HEK293 (cell line): ENCODE measurements at regions not wholly inside any gene's neighbourhood (a gene's known extent, or its start where the extent isn't known, plus 50 kb on each side); places are given as distances from the start of the nearest gene placed in this dataset.
A peak's percentile ranks its signal among the peaks of the same experiment; 100 is the strongest.

ENCODE experiments used
- CTCF ChIA-PET: fragments of 350-600 bp; formaldehyde crosslinking; extraction: SDS; loops from one replicate; lab custom pipeline; 2021; ENCODE audit warnings: antibody characterized with exemption; lab: Yijun Ruan, JAX
- POLR2A ChIA-PET: fragments of 300-600 bp; formaldehyde crosslinking; extraction: SDS; loops from one replicate; lab custom pipeline; 2020; ENCODE audit warnings: antibody characterized with exemption, inconsistent platforms; lab: Yijun Ruan, JAX
- H3K27ac ChIP-seq: fragments of 200-500 bp; sonication (Bioruptor generic); 2 replicates; pipeline ENCODE4 v1.5.1; 2014; ENCODE audit warnings: low read depth, low read length, control low read depth, inconsistent platforms; ENCODE audit errors: extremely low read depth
- H3K36me3 ChIP-seq, 2 experiments: fragments of 200-500 bp in 1 of 2; sonication (Bioruptor generic) in 1 of 2; 1 replicate in 1 of 2; 2 replicates in 1 of 2; pipeline ENCODE4 v1.5.1; 2014 to 2017; ENCODE audit warnings: inconsistent platforms in 2 of 2, low read length in 2 of 2; ENCODE audit not compliant: control insufficient read depth in 2 of 2, insufficient read depth in 1 of 2
- H3K4me1 ChIP-seq: fragments of 200-500 bp; sonication (Bioruptor generic); 2 replicates; pipeline ENCODE4 v1.5.1; 2014; ENCODE audit warnings: mild to moderate bottlenecking, low read length, inconsistent platforms; ENCODE audit not compliant: control insufficient read depth, insufficient read depth
- H3K4me3 ChIP-seq: 2 replicates; pipeline ENCODE4 v1.5.1; 2011; ENCODE audit warnings: low read depth, mild to moderate bottlenecking, control low read depth, low read length, moderate library complexity
- H3K9me3 ChIP-seq: fragments of 200-500 bp; sonication (Bioruptor generic); 2 replicates; pipeline ENCODE4 v1.5.1; 2014; ENCODE audit warnings: low read depth, low read length, inconsistent platforms; ENCODE audit not compliant: control insufficient read depth, insufficient read depth
- EGR2 ChIP-seq: fragments of 450-650 bp; formaldehyde crosslinking; IDR thresholded peaks from 2 replicates; pipeline ENCODE4 v1.5.1; 2016; ENCODE audit warnings: low read depth, missing biosample characterization, missing genetic modification characterization
- FEZF1 ChIP-seq: fragments of 450-650 bp; formaldehyde crosslinking; IDR thresholded peaks from 2 replicates; pipeline ENCODE4 v1.5.1; 2016; ENCODE audit warnings: missing biosample characterization, missing genetic modification characterization
- GLI2 ChIP-seq: fragments of 450-650 bp; formaldehyde crosslinking; IDR thresholded peaks from 2 replicates; pipeline ENCODE4; 2017; ENCODE audit warnings: missing biosample characterization, missing genetic modification characterization, low read depth, borderline replicate concordance
- GLIS1 ChIP-seq: fragments of 450-650 bp; formaldehyde crosslinking; IDR thresholded peaks from 2 replicates; pipeline ENCODE4 v1.5.1; 2016; ENCODE audit warnings: missing biosample characterization, missing genetic modification characterization
- MYNN ChIP-seq: fragments of 450-650 bp; formaldehyde crosslinking; IDR thresholded peaks from 2 replicates; pipeline ENCODE4 v1.5.1; 2016; ENCODE audit warnings: missing biosample characterization, missing genetic modification characterization, borderline replicate concordance
- RBAK ChIP-seq: fragments of 450-650 bp; formaldehyde crosslinking; IDR thresholded peaks from 2 replicates; pipeline ENCODE4 v1.5.1; 2016; ENCODE audit warnings: missing biosample characterization, missing genetic modification characterization
- SALL2 ChIP-seq: fragments of 450-650 bp; formaldehyde crosslinking; IDR thresholded peaks from 2 replicates; pipeline ENCODE4 v1.5.0; 2017; ENCODE audit warnings: missing biosample characterization, mild to moderate bottlenecking, missing genetic modification characterization, borderline replicate concordance
- SCRT1 ChIP-seq: fragments of 450-650 bp; formaldehyde crosslinking; IDR thresholded peaks from 2 replicates; pipeline ENCODE4 v1.5.1; 2016; ENCODE audit warnings: missing biosample characterization, missing genetic modification characterization, borderline replicate concordance
- SCRT2 ChIP-seq: fragments of 450-650 bp; formaldehyde crosslinking; IDR thresholded peaks from 2 replicates; pipeline ENCODE4 v1.5.1; 2016; ENCODE audit warnings: missing biosample characterization, missing genetic modification characterization
- ZFHX2 ChIP-seq: fragments of 450-650 bp; formaldehyde crosslinking; conservative IDR thresholded peaks from 2 replicates; pipeline ENCODE4 v1.5.1; 2016; ENCODE audit warnings: missing biosample characterization, missing genetic modification characterization
- ZNF112 ChIP-seq: fragments of 450-650 bp; formaldehyde crosslinking; IDR thresholded peaks from 2 replicates; pipeline ENCODE4 v1.5.0; 2017; ENCODE audit warnings: missing biosample characterization, missing genetic modification characterization
- ZNF24 ChIP-seq: fragments of 450-650 bp; formaldehyde crosslinking; IDR thresholded peaks from 2 replicates; pipeline ENCODE4 v1.5.1; 2016; ENCODE audit warnings: missing biosample characterization, missing genetic modification characterization
- ZNF302 ChIP-seq: fragments of 450-650 bp; formaldehyde crosslinking; IDR thresholded peaks from 2 replicates; pipeline ENCODE4 v1.5.1; 2016; ENCODE audit warnings: missing biosample characterization, missing genetic modification characterization, low read depth
- ZNF391 ChIP-seq: fragments of 450-650 bp; formaldehyde crosslinking; IDR thresholded peaks from 2 replicates; pipeline ENCODE4 v1.5.1; 2016; ENCODE audit warnings: low read depth, missing biosample characterization, missing genetic modification characterization, borderline replicate concordance
- ZNF701 ChIP-seq: fragments of 450-650 bp; formaldehyde crosslinking; IDR thresholded peaks from 2 replicates; pipeline ENCODE4 v1.5.1; 2016; ENCODE audit warnings: missing biosample characterization, missing genetic modification characterization
- ZNF776 ChIP-seq: fragments of 450-650 bp; formaldehyde crosslinking; IDR thresholded peaks from 2 replicates; pipeline ENCODE4 v1.5.0; 2017; ENCODE audit warnings: missing biosample characterization, missing genetic modification characterization, borderline replicate concordance
- ZNF791 ChIP-seq: fragments of 450-650 bp; formaldehyde crosslinking; IDR thresholded peaks from 2 replicates; pipeline ENCODE4 v1.5.1; 2016; ENCODE audit warnings: missing biosample characterization, missing genetic modification characterization
- ZNF837 ChIP-seq: fragments of 450-650 bp; formaldehyde crosslinking; IDR thresholded peaks from 2 replicates; pipeline ENCODE4 v1.5.1; 2016; ENCODE audit warnings: missing biosample characterization, missing genetic modification characterization
- ZSCAN23 ChIP-seq: fragments of 450-650 bp; formaldehyde crosslinking; IDR thresholded peaks from 2 replicates; pipeline ENCODE4 v1.5.1; 2016; ENCODE audit warnings: missing biosample characterization, missing genetic modification characterization
- TF ChIP-seq, protein P1 (sequence below): fragments of 450-650 bp; formaldehyde crosslinking; IDR thresholded peaks from 2 replicates; pipeline ENCODE4 v1.5.1; 2016; ENCODE audit warnings: missing biosample characterization, missing genetic modification characterization
- TF ChIP-seq, protein P2 (sequence below): fragments of 450-650 bp; formaldehyde crosslinking; IDR thresholded peaks from 2 replicates; pipeline ENCODE4 v1.5.1; 2017; ENCODE audit warnings: missing biosample characterization, missing genetic modification characterization
- TF ChIP-seq, protein P3 (sequence below): fragments of 450-650 bp; formaldehyde crosslinking; IDR thresholded peaks from 2 replicates; pipeline ENCODE4 v1.5.1; 2016; ENCODE audit warnings: missing biosample characterization, missing genetic modification characterization, low read depth
- TF ChIP-seq, protein P4 (sequence below): fragments of 450-650 bp; formaldehyde crosslinking; IDR thresholded peaks from 2 replicates; pipeline ENCODE4 v1.5.0; 2017; ENCODE audit warnings: missing biosample characterization, missing genetic modification characterization, borderline replicate concordance

DNA sequence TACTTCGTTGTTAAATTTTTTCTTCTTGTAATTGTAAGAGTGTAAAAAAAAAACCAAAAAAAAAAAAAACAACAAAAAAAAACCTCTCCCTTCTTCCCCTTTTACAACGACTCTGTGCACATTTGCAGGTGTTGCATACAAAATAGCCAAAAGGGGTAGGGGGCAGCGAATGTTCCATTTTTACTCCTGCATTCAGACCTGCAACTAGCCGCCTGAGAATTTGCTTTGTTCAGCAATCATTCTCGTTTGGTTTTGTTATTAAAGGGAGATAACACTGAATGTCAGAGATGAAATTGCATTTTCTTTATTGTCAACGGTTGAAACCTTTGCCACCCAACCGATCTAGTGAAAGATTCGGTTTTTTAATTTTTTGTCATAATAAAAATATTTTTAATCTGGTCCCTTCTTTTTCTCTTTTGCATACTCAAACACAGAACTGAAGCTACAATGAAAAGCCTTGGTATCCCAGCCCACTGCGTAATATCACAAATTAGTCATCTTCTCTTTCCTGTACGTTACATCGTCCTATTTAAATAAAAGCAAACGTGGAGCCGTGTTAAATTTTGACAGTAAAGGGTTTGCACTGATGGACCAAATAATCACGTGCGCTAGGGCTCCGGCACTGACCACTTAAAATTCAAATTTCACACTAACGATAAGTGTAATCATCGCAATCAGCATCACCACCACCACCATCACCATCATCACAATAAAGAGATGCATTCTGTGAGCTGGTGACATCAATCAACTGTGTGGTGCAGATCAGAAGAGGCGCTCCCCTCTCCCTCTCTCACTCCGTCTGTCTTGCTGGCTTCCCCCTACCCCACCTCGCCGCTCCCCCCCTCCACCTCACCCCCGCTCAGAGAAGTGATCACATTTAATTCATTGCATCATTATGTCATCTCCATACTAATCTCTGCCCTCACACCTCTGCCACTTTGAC lies 406.2 kb upstream of the PSMD7 start:
- ChIA-PET POLR2A (no interaction called here), CTCF (interaction anchor here (0.6 to 1.3 kb wide), 4 partner anchors 12 to 1490 kb away, joined by 3 to 5 read pairs (median 3); no protein-coding TSS in a partner anchor)
- no peaks in the 10 kb centered on the region for H3K36me3 ChIP-seq
- H3K9me3 ChIP-seq, result no peaks in the 10 kb centered on the region
- no peak overlapping the region for H3K27ac ChIP-seq
- H3K4me1 ChIP-seq, result peaks cover 2% of the 10 kb centered on the region; the same call in 1 of the 2 replicates
- peak overlapping the region; percentile 17; the same call in 1 of the 2 replicates for H3K4me3 ChIP-seq
- TF ChIP-seq, protein P1, sequence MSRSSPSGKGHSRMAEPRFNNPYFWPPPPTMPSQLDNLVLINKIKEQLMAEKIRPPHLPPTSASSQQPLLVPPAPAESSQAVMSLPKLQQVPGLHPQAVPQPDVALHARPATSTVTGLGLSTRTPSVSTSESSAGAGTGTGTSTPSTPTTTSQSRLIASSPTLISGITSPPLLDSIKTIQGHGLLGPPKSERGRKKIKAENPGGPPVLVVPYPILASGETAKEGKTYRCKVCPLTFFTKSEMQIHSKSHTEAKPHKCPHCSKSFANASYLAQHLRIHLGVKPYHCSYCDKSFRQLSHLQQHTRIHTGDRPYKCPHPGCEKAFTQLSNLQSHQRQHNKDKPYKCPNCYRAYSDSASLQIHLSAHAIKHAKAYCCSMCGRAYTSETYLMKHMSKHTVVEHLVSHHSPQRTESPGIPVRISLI (tag by site-specific recombination), result no peak
- TF ChIP-seq, protein P2, sequence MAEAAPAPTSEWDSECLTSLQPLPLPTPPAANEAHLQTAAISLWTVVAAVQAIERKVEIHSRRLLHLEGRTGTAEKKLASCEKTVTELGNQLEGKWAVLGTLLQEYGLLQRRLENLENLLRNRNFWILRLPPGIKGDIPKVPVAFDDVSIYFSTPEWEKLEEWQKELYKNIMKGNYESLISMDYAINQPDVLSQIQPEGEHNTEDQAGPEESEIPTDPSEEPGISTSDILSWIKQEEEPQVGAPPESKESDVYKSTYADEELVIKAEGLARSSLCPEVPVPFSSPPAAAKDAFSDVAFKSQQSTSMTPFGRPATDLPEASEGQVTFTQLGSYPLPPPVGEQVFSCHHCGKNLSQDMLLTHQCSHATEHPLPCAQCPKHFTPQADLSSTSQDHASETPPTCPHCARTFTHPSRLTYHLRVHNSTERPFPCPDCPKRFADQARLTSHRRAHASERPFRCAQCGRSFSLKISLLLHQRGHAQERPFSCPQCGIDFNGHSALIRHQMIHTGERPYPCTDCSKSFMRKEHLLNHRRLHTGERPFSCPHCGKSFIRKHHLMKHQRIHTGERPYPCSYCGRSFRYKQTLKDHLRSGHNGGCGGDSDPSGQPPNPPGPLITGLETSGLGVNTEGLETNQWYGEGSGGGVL (tag by site-specific recombination), result peak; percentile 23; the same call in 1 of the 2 replicates
- TF ChIP-seq, protein P3, sequence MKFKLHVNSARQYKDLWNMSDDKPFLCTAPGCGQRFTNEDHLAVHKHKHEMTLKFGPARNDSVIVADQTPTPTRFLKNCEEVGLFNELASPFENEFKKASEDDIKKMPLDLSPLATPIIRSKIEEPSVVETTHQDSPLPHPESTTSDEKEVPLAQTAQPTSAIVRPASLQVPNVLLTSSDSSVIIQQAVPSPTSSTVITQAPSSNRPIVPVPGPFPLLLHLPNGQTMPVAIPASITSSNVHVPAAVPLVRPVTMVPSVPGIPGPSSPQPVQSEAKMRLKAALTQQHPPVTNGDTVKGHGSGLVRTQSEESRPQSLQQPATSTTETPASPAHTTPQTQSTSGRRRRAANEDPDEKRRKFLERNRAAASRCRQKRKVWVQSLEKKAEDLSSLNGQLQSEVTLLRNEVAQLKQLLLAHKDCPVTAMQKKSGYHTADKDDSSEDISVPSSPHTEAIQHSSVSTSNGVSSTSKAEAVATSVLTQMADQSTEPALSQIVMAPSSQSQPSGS, result 0 out of 2 replicates have a peak, but pooled peaks have one; percentile 9

DNA sequence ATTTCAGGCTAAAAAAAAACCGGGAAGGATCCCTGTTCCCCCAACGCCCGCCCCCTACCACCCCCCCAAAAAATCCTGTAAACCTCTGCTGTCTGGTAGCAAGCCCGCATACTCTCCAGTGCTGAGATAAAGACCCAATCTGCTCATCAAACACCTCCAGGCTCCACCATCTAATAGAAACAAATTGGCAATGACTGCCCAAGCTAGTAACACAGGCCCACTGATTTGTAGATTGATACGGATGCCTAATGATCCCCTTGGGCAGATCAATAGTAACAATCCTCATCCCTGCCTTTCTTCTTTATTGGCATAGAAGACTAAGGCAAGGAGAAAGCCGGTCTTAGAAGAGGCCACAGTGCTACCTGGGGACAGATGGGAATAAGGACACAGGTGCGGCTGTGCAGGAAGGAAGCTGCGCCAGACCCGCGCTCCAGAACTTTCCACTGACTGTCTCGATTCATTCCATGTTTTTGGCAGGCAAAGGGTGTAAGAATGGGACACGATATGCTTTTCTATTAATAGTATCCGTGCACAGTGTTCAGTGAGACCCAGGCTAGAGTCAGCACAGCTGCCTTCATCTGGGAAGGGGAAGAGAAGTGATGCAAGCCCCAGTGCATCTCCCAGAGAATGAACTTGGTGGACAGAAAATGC lies 407.6 kb upstream of the PSMD7 start:
- ChIA-PET POLR2A (no interaction called here), CTCF (interaction anchor here (0.6 to 3.0 kb wide), 3 partner anchors 10 to 1225 kb away, joined by 3 to 9 read pairs (median 5); no protein-coding TSS in a partner anchor)
- Histone ChIP-seq H3K36me3 (no peaks in the 10 kb centered on the region), H3K9me3 (no peaks in the 10 kb centered on the region), H3K4me3 (no peak overlapping the region), H3K4me1 (peaks cover 2% of the 10 kb centered on the region; the same call in 1 of the 2 replicates), H3K27ac (no peak overlapping the region)
- TF ChIP-seq ZNF391 (tag by site-specific recombination), result no peak
- no peak for TF ChIP-seq FEZF1
- TF ChIP-seq ZNF701, result no peak
- TF ChIP-seq ZNF837 (tag by site-specific recombination), result no peak
- no peak for TF ChIP-seq ZNF112
- no peak for TF ChIP-seq ZSCAN23 (tag by site-specific recombination)
- no peak for TF ChIP-seq ZNF302 (tag by site-specific recombination)
- TF ChIP-seq RBAK, result no peak
- TF ChIP-seq ZFHX2 (tag by site-specific recombination), result no peak
- TF ChIP-seq GLIS1, result no peak
- TF ChIP-seq GLI2 (tag by site-specific recombination), result no peak
- TF ChIP-seq SCRT1, result no peak

DNA sequence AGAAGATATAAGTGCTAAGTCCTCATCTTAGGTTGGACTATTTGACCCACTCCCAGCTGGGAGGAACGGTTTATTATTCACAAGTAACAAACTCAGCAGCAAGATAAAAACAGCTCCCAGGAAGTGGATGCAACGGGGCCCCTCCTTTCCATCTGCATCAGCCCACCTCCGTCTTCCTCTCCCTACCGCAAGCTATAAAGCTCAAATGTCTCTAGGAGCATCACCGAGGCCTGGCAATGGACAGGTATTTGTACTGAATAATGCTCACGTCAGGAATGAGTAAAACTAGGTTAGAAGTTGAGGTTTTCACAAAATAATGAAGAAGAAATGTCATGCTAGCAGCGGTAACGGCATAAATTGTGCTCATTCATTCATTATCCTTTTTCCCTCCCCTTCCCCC lies 408.7 kb upstream of the PSMD7 start:
- POLR2A ChIA-PET, result no interaction called here
- Histone ChIP-seq H3K4me3 (no peak overlapping the region), H3K9me3 (no peaks in the 10 kb centered on the region), H3K36me3 (no peaks in the 10 kb centered on the region), H3K27ac (no peak overlapping the region), H3K4me1 (peaks cover 2% of the 10 kb centered on the region; the same call in 1 of the 2 replicates)
- CTCF ChIA-PET, result interaction anchor here (0.8 to 3.0 kb wide), 2 partner anchors 9 to 147 kb away, joined by 3 to 9 read pairs; no protein-coding TSS in a partner anchor
- TF ChIP-seq EGR2, result no peak
- no peak for TF ChIP-seq ZNF791 (tag by site-specific recombination)
- no peak for TF ChIP-seq ZNF24 (tag by site-specific recombination)
- TF ChIP-seq MYNN (tag by site-specific recombination), result no peak
- TF ChIP-seq, protein P4, sequence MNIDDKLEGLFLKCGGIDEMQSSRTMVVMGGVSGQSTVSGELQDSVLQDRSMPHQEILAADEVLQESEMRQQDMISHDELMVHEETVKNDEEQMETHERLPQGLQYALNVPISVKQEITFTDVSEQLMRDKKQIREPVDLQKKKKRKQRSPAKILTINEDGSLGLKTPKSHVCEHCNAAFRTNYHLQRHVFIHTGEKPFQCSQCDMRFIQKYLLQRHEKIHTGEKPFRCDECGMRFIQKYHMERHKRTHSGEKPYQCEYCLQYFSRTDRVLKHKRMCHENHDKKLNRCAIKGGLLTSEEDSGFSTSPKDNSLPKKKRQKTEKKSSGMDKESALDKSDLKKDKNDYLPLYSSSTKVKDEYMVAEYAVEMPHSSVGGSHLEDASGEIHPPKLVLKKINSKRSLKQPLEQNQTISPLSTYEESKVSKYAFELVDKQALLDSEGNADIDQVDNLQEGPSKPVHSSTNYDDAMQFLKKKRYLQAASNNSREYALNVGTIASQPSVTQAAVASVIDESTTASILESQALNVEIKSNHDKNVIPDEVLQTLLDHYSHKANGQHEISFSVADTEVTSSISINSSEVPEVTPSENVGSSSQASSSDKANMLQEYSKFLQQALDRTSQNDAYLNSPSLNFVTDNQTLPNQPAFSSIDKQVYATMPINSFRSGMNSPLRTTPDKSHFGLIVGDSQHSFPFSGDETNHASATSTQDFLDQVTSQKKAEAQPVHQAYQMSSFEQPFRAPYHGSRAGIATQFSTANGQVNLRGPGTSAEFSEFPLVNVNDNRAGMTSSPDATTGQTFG (tag by site-specific recombination), result no peak
- no peak for TF ChIP-seq SCRT2 (tag by site-specific recombination)
- TF ChIP-seq SALL2, result no peak
- TF ChIP-seq ZNF776 (tag by site-specific recombination), result no peak
